GM19035 (cell line): ENCODE measurements at regions not wholly inside any gene's neighbourhood (a gene's known extent, or its start where the extent isn't known, plus 50 kb on each side); places are given as distances from the start of the nearest gene placed in this dataset.
"Not testable (repeated sequence)": the region's sequence is repeated elsewhere in the genome, so short reads cannot be mapped to it uniquely, and the experiment has no call there.

Experiments
- ATAC-seq: cut with Tn5 transposase; IDR thresholded peaks from one replicate; pipeline ENCODE4 v1.9.1; 2021; ENCODE audit not compliant: unreplicated experiment

DNA sequence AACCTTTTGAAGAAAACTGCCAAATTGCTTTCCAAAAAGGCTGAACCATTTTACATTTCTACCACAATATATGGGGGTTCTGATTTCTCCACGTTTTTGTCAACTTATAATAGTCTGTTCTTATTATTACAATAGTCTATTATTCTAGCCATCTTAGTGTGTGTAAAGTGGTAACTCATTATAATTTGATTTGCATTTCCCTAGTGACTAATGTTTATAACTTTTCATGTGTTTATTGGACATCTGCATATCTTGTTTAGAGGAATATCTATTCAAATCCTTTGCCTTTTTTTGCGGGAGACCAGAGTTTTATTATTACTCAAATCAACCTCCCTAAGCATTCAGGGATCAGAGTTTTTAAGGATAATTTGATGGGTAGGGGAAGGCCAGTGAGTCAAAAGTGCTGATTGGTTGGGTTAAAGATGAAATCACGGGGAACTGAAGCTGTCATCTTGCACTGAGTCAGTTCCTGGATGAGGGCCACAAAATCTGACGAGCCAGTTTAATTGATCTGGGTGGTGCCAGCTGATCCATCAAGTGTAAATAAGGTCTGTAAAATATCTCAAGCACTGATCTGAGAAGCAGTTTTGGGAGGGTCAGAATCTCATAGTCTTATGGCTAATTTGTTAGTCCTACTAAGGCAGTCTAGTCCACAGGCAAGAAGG lies 303.4 kb upstream of the NCKAP5 start:
- ATAC-seq = no peak

DNA sequence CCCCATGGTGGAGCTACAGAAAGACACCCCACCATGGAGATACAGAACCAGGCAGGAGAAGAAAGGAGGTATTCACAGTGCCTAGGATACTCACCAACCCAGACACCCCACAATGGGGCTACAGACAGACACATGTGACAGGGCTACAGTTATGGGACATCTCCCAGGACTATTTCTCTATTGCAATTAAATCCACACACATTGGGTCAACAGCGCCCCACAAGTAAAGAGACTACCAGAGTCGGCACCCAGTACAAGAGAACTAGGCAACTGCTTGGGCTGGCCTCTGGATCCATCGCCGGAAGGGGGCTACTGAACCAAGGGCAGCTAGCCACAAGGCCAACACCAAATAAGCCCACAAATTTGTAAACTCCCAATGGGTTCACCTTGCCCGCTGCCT lies 310.1 kb upstream of the NCKAP5 start:
- ATAC-seq = no peak

DNA sequence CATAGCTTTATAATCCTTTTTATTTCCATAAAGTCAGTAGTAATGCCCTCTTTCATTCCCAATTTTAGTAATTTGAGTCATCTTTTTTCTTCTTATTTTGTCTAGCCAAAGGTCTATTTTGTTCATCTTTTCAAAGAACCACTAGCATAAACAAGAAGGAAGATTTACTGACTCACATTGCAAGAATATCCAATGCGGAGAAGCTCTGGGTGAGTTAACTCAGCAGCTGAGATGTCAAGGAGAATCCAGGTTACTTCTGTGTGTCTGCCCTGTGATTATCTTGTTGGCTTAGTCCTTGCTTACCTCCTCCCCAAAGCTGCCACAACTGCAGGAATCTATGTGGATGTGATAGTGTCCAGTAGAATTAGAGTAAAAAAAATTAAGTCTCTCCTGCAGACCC lies 311.4 kb upstream of the NCKAP5 start:
- ATAC-seq = no peak

DNA sequence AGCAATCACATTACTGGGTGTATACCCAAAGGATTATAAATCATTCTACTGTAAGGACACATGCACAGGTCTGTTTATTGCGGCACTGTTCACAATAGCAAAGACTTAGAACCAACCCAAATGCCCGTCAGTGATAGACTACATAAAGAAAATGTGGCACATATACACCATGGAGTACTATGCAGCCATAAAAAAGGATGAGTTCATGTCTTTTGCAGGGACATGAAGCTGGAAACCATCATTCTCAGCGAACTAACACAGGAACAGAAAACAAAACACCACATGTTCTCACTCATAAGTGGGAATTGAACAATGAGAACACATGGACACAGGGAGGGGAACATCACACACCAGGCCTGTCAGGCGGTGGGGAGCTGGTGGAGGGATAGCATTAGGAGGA lies 313.9 kb upstream of the NCKAP5 start:
- ATAC-seq = not testable (repeated sequence)

DNA sequence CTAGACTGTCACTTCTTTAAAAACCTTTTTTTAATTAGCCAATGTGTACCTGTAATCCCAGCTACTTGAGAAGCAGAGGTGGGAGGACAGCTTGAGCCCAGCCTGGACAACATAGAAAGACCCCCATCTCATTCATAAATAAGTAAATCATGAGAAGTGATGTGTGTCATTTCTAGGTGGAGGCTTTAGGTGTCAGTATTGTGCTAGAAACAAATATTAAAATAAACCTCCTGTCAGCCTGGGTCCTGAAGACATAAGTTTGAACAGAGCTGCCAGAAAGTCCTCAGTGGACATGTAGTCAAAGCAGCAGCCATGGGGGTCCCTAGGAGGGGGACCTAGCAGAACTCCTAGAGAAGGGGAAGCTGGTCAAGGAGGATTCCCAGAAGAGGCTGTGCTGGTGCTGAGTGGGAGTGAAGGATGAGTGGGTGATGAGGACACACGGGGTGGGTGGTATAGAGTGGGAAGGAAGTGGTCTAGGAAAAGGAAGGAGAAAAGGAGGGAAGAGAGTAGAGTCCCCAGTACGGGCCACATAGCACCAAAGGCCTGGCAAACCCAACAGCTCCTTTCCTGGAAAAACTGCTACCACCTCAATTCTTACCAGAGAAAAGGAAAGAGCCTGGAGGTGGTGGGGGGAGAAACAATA lies 316.6 kb upstream of the NCKAP5 start:
- ATAC-seq = no peak

DNA sequence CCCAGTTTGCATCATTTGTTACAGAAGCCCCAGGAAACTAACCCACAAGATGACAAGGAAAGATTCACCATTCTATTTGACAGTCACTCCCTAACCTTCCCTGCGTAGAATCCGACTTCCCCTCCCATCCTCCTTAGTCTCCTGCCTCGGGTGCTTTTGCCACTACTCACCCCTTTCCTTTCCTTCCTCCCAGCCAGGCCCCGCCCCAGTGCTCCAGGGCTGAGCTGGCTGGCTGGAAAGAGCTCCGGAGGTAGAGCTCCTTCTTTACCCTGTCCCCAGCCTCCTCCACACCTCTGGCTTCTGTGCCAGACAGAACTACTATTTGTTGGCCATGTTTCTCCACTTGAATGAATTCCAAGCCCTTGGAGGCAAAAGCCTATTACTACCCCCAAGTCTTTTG lies 317.6 kb upstream of the NCKAP5 start:
- no peak for ATAC-seq

DNA sequence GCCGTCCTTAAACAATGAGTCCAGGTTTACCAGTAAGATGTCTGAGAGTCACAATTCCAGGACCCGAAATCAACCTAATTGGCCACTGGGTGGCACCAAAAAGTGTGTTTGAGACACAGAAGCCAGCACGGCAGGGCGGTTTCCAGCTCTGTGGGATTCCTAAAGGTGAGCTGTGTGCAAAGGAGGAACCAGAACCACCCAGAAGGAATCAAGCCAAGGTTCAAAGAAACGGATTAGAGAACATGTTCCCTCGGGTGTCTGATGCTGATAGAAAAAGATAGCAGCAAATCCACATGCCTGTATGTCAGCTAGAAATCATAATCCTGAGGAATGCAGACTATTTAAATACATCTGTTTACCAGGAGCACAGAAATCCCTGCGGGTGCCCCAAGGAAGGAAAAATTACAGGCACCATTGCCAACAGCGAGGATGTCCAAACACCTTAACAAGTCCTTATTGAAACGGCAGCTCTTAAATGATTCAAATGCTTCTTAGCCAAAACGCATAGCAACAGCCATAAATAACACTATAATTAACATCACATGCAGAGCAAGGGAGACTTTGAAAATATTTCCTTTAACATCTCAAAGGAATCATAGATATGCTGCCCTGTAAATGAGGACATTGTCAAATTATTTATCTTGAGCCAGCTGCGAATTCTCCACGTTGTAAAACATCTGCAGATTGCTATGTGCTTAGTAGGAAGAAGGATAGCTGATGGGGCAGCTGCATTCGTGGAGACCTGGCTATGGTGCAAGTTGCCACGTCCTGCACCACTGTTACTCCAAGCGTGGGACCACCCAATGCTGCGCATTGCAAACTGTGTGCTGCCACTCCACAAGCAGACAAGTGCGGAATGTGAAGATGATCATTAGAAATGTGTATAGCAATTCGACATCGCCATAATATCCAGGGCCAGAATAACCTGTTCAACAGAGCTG lies 318.7 kb upstream of the NCKAP5 start:
- no peak for ATAC-seq

DNA sequence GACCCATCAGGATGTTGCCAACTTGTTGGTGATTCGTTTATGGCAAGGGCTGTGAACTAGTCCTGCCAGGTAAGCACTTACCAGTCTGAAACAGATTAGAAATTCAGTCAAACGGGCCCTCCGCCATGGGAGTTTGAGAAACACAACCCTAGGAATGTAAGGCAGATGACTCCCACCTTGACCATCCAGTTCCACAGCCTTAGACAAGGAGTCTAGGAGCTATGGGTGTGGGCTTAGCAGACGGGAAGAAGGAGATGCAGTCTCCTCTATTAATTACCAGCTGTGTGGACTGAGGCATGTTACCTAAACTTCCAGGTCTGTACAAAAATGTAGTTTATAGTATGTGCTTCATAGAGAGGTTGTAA lies 319.4 kb upstream of the NCKAP5 start:
- no peak for ATAC-seq

DNA sequence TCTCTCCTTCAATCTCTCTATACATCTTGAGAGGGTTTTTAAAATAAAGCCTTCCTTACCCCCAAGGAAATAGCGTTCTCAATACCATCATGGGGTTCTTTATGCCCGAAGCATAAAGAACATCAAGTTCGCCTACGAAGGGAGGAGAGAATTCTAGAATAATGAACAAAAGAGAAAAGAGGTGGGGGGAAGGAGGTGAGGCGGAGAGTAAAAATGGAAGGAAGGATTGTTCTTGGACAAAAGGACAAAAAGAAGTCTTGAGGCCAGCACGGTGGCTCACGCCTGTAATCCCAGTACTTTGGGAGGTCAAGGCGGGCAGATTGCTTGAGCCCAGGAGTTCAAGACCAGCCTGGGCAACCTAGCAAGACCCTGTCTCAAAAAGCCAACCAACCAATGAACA lies 319.8 kb upstream of the NCKAP5 start:
- ATAC-seq = no peak

DNA sequence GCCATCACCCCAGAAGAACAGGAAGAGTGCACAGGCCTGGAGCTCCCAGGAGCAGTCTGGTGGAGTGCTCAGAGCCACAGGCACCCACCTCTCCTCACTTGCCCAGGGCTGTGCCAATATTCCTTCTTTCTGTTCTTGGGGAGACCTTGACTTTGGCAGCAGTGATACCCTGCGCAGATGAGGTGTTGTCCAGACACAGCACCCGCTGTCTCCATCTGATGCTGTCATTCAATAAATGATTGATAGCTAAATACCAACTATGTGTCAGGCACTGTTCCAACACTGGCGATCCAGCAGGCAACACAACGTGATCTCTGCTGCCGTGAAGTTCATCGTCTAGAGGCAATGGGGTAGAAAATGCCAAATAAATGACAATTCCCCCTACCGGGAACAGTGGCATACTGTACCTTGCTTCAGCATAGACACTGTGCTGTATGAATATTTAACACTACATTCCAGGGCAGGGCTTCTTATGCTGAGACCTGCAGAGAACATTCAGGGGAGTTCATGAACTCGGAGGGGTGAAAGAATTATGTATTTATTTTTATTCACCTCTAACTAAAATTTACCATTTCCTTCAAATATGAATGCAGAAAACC lies 320.5 kb upstream of the NCKAP5 start:
- ATAC-seq = no peak

DNA sequence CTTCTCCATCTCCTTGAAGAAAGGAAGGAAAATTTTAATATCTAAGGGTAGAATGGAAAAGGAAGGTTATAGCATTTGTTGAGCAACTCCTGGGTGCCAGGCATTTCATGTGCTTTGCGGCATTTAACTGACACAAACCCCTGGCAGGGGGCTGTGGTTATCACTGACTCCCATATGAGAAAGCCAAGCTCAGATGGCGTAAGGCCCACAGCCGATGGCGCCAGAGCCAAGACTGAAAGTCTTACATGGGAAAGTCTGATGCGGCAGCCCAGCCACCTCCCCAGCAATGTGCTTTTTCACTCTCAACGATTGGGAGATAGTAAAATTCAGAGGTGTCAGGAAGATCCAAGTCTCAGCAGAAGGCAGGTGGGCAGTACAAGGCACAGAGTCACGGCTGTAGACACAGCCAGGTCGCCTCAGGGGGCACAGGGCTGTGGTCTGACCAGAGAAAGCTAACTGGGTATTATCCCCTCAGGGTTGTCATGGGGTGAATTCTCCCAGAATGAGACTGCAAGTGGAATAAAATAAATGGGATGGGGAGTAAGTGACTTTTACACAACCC lies 324.2 kb upstream of the NCKAP5 start:
- no peak for ATAC-seq

DNA sequence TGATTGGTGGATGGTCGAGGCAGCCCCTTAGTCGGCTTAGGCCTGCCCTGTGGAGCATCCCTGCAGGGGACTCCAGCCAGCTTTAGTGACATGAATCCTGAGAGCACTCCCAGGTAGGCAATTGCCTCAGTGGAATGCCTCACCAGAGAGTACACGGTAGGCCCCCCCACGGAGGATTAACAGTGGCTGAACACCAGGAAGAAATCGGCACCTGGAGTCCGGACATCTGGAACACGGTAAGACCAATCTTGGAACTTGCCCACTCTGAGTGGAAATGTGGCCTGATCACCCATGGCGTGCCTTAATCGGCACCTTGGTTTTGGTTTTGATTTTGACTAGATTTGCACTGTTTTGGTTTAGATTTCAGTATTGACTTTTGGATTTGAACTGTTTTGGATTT lies 326.2 kb upstream of the NCKAP5 start:
- no peak for ATAC-seq

DNA sequence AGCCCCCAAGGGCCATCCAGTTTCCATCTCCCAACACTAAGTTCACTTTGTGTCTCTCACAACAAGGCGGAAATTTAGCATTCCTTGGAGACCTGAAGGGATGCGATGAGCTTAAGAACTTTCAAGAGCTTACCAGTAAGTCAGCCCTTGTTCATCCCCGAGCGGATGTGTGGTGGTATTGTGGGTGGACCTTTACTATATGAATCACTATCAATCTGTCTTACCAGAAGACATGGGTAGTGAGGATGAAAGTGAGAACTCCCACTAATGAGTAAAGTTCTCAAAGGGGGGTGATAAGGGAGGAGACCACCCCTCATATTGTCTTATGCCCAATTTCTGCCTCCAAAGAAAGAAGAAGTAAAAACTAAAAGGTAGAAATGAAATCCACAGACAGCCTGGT lies 329.6 kb upstream of the NCKAP5 start:
- ATAC-seq = not testable (repeated sequence)

DNA sequence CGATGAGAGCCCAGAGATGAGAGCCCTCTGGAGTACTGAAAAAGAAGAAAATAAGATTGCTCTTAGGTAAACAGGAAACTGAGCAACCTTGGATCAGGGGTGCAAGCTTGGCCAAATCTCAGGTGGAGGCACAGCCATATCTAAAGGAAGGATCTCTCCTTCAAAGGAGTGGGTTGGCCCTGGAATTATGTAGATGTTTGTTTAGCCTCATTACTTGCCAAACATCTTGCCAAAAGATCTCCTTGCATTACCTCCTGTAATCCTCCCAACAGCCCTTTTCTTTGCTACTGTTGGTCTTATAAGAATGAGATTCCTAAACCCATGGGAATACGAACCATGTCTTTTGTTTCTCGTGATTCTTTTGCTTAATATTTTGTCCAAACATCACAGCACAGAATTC lies 332.6 kb upstream of the NCKAP5 start:
- no peak for ATAC-seq

DNA sequence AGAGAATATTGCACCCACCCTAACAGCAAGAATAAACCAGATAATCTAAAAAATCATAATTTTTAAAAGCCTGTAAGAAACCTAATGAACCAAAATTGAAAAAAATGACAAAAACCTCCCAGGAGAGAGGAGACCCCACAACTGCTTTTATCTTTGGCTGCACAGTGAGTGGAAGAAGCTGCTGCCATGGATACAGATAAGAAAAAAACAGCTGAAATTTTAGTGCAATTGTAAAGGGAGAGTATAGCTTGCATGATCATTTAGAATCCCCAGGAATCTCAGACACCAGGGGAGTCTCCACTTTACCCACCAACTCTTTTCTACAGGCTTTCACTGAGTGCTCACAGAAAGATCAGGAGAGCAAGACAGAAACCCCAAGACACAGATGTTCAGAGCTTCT lies 338.1 kb upstream of the NCKAP5 start:
- no peak for ATAC-seq

DNA sequence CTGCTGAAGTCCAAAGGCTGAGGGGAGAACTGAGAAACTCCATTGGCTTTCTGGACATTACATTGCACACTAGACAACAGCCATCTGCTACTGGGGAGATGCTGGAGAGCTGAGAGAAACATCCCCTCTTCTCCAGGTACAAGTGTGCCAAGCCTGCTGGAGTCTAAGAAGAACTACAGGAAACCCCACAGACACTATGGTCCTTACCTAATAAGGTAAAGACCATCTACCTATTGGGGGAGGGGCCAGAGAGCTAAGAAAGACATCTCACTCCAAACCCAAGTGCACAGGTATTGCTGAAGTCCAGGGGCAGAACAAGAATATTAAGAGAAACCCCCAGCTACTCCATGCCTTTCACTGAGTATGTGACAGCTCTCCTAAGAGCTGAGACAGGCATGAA lies 338.7 kb upstream of the NCKAP5 start:
- no peak for ATAC-seq

DNA sequence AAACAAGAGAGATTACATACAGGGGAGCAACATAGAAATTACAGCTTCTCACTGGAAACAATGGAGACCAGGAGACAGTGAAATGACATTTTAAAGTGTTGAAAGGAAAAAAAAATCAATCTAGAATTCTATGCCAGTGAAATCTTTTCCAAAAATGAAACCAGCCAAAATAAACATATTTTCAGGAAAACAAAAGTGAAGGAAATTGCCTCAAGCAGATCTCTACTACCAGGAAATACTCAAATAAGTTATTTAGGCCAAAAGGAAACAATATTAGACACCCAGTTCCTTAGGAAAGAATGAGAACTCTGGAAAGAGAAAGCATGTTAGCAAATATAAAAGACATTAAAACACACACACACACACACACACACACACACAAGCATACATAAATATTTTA lies 339.9 kb upstream of the NCKAP5 start:
- ATAC-seq = no peak

DNA sequence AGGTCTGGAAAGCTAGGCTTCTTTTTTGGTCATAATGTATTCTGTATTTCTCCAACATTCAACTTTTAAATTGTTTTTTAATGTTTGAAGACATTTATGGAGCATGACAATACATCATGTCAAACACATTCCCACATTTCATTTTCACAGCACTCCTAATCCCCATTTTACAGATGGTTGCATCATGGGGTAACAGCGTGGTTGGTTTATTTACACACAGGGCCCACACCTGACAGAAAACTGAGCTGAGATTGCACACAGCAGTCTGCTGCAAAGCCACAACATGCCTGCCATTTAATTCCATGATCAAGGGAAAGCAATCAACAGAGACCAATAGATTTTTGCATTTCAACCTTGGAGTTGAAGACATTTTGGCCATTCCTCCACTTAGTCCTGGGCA lies 335.7 kb upstream of the MGAT5 start:
- no peak for ATAC-seq

DNA sequence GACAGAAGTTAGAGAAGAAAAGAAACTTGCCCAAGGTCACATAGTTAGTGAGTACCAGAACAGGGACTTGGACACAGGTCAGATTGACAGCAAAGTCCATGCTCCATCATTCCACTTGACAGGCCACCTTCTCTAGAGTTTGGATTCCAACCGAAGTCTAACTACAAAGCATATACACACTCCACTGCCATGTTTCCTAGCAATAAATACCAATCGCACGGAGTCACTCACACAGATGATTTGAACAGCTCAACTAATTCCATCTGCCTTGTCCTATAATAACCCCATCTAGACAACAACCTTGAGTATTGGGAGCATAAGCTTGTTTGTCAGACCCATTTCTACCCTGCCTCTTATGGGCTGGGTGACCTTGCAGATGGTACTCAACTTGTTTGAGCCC lies 334.6 kb upstream of the MGAT5 start:
- no peak for ATAC-seq

DNA sequence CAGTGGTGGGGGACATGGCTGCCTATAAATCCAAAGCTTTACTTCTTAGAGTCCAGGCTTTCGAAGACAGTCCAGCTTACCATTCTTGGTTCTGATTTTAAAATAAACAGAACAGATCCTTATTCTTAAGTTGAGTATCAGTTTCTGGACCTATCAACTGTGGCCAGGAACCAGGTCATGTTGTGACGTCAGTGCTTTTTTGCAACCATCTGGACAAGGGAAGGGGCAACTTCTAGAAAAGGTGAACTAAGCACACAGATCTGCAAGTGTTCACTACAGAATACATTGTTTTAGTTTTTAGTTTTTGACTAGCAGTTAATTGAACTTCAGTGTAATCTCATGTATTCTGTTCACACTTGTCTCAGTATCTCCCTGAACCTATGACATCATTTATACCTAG lies 326.0 kb upstream of the MGAT5 start:
- ATAC-seq = no peak

DNA sequence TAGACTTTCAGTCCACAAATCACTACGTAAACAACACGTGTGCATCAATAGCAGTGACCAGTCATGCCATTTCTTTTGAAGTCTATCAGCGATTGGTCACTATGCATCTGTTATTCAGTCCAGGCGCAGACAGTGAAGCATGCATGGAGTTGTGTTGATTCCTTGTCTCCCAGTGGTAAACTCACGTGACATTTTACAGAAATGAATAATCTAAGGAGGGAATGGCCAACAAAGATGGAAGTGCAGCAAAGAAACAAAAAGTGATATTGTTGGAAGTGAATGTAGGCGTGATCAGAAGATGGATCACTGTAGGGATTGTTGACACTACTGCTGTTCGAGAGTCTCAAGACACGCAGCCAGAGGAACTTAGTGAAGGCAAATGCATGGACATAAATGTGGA lies 317.8 kb upstream of the MGAT5 start:
- no peak for ATAC-seq
